Colonic mucosa (tissue), 4 donors: ENCODE measurements at regions not wholly inside any gene's neighbourhood (a gene's known extent, or its start where the extent isn't known, plus 50 kb on each side); places are given as distances from the start of the nearest gene placed in this dataset.
"Not testable (repeated sequence)": the region's sequence is repeated elsewhere in the genome, so short reads cannot be mapped to it uniquely, and the experiment has no call there.

ENCODE experiments used
- DNase-seq: peaks from one replicate; pipeline ENCODE4 v3.0.0-alpha.2; 2020
- H3K27ac ChIP-seq: fragments of 200-600 bp; one replicate; pipeline ENCODE4 v1.8.0; 2021
- H3K27me3 ChIP-seq: fragments of 200-600 bp; one replicate; pipeline ENCODE4 v1.8.0; 2021
- H3K36me3 ChIP-seq: fragments of 200-600 bp; one replicate; pipeline ENCODE4 v1.8.0; 2021
- H3K4me1 ChIP-seq: fragments of 200-600 bp; one replicate; pipeline ENCODE4 v1.8.0; 2021; ENCODE audit warnings: mild to moderate bottlenecking
- H3K4me3 ChIP-seq: fragments of 200-600 bp; one replicate; pipeline ENCODE4 v1.8.0; 2021
- H3K9ac ChIP-seq, 2 donors: one replicate each; pipeline ENCODE4 v1.7.0; 2013; ENCODE audit warnings: control low read depth in 2 of 2, low read depth in 2 of 2, low read length in 2 of 2
- H3K9me3 ChIP-seq: fragments of 200-600 bp; one replicate; pipeline ENCODE4 v1.8.0; 2021
- CTCF ChIP-seq: fragments of 200-600 bp; IDR thresholded peaks from one replicate; pipeline ENCODE4 v1.8.0; 2022; ENCODE audit warnings: antibody characterized with exemption, mild to moderate bottlenecking
- intact Hi-C: fragments of 100-400 bp; cut with DNase I; formaldehyde crosslinking; loops from one replicate; pipeline ENCODE4 v1.14.1; 2022
- donor health status: healthy.
- donor health status: DM: no; HTN: no; CAD: no.
- donor health status: DM: no; HTN: no; CAD: no.

DNA sequence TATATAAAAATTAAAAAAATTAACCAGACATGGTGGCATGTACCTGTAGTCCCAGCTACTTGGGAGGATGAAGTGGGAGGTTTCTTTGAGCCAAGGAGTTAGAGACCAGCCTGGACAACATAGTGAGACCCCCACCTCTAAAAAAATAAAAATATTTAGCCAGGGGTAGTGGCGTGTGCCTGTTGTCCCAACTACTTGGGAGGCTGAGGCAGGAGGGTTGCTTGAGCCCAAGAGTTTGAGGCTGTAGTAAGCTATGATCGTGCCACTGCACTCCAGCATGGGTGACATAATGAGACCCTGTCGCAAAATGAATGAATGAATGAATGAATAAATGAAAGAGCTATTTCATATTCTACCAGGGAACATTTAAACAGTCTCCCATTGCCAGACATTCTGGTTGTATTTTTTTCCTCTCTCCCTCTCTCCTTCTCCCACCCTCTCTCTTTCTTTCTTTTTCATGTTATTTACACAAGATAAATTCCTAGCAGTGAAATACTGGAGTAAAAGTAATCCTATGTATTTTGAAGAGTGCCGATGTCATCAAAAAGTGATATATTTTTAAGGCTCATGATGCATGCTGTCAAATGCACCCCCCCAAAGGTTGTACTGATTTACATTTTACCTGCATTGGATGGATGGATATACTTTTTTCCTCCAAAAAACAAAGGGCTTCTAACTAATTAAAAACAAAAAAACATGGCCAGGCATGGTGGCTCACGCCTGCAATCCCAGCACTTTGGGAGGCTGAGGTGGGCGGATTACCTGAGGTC lies 194.8 kb upstream of the ZNF217 start:
- TF ChIP-seq CTCF: no peak
- Histone ChIP-seq H3K4me3 (no peak overlapping the region), H3K9me3 (no peaks in the 10 kb centered on the region), H3K27ac (peak overlapping the region; percentile 84), H3K4me1 (no peaks in the 10 kb centered on the region), H3K36me3 (no peaks in the 10 kb centered on the region), H3K27me3 (no peaks in the 10 kb centered on the region), H3K9ac (no peak overlapping the region)
- intact Hi-C loops: no loop called here
- DNase-seq: no peak

DNA sequence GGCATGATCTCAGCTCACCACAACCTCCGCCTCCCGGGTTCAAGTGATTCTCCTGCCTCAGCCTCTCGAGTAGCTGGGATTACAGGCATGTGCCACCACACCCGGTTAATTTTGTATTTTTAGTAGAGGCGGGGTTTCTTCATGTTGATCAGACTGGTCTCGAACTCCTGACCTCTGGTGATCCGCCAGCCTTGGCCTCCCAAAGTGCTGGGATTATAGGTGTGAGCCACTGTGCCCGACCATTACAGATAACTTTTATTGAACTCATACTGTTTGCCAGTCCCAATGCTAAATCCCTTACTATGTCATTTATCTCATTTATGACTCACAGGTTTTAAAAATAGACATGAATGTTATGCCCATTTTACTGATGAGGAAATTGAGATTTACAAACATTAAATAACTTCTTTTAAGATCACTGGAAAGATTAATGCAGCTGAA lies 193.9 kb upstream of the ZNF217 start:
- H3K9me3 ChIP-seq, H3K4me3 ChIP-seq, H3K4me1 ChIP-seq, H3K36me3 ChIP-seq, intact Hi-C loops, H3K27me3 ChIP-seq: not testable (repeated sequence)
- Histone ChIP-seq H3K9ac (peak overlapping the region in 1 of 2 donors; percentile 66), H3K27ac (peak overlapping the region; percentile 84)
- DNase-seq: peak; percentile 49

GRCh38 chr20:53786445-53787267 lies 193.0 kb upstream of the ZNF217 start:
- H3K9me3 ChIP-seq: no peaks in the 10 kb centered on the region
- peak; percentile 49 for DNase-seq
- intact Hi-C loops: no loop called here
- H3K4me3 ChIP-seq: no peak overlapping the region
- H3K27me3 ChIP-seq: no peaks in the 10 kb centered on the region
- no peaks in the 10 kb centered on the region for H3K36me3 ChIP-seq
- peak overlapping the region; percentile 84 for H3K27ac ChIP-seq
- TF ChIP-seq CTCF: no peak
- peak overlapping the region; percentile 27 to 66 for H3K9ac ChIP-seq
- H3K4me1 ChIP-seq: no peaks in the 10 kb centered on the region

- intact Hi-C loops: no loop called here
- no peak for TF ChIP-seq CTCF
- no peaks in the 10 kb centered on the region for H3K4me1 ChIP-seq
- H3K36me3 ChIP-seq: no peaks in the 10 kb centered on the region
- no peaks in the 10 kb centered on the region for H3K27me3 ChIP-seq
- no peak for DNase-seq
- H3K4me3 ChIP-seq: no peak overlapping the region
- no peaks in the 10 kb centered on the region for H3K9me3 ChIP-seq
- H3K9ac ChIP-seq: peak overlapping the region in 1 of 2 donors; percentile 60
- peak overlapping the region; percentile 84 for H3K27ac ChIP-seq
Observed at GRCh38 chr20:53786071-53786444, 192.4 kb upstream of the ZNF217 start.

DNA sequence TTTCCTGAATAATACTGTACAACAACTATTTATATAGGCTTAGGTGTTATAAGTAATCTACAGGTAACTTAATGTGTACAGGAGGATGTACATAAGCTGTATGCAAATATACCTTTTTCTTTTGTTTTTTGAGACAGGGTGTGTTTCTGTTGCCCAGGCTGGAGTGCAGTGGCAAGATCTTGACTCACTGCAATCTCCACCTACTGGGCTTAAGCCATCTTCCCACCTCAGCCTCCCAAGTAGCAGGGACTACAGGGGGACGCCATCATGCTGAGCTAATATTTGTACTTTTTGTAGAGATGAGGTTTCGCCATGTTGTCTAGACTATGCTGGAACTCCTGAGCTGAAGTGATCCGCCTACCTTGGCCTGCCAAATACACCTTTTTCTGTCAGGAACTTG lies 191.7 kb upstream of the ZNF217 start:
- Histone ChIP-seq H3K27me3 (no peaks in the 10 kb centered on the region), H3K9me3 (no peaks in the 10 kb centered on the region), H3K36me3 (no peaks in the 10 kb centered on the region), H3K27ac (peak overlapping the region; percentile 84), H3K9ac (peak overlapping the region in 1 of 2 donors; percentile 60), H3K4me1 (no peaks in the 10 kb centered on the region), H3K4me3 (no peak overlapping the region)
- DNase-seq: no peak
- intact Hi-C loops: no loop called here
- TF ChIP-seq CTCF: no peak

- H3K27ac ChIP-seq: no peak overlapping the region
- no peaks in the 10 kb centered on the region for H3K4me1 ChIP-seq
- H3K9ac ChIP-seq: no peak overlapping the region
- TF ChIP-seq CTCF: no peak
- no peaks in the 10 kb centered on the region for H3K27me3 ChIP-seq
- H3K4me3 ChIP-seq: no peak overlapping the region
- no peak for DNase-seq
- H3K36me3 ChIP-seq: no peaks in the 10 kb centered on the region
- no peaks in the 10 kb centered on the region for H3K9me3 ChIP-seq
- intact Hi-C loops: no loop called here
Observed at GRCh38 chr20:53783768-53784167, 190.1 kb upstream of the ZNF217 start.
